DMS53 (cell line): ENCODE measurements at regions not wholly inside any gene's neighbourhood (a gene's known extent, or its start where the extent isn't known, plus 50 kb on each side); places are given as distances from the start of the nearest gene placed in this dataset.
A peak's percentile ranks its signal among the peaks of the same experiment; 100 is the strongest.

ENCODE experiments used
- DNase-seq: peaks from one replicate; lab custom pipeline; 2025; lab: John Stamatoyannopoulos, UW

DNA sequence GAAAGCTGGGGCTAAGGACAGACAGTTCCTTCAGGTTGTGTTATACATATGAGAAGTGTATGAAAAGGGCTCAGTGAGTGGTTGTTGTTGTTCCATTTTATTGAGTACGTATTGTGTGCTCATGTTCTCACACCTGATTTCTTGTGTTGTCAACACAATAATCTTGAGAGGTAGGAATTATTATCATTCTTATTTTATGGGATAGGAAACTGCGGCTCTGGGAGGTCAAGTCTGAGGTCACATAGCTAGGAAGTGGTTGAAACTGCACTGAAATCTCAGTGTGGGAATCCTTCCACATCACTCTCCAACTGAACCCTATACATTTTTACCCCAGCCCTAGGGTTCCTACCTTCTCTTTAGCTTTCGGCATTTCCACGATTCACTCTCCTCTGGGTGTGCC is 124.2 kb upstream of the CXCR4 start:
- DNase-seq, result no peak

DNA sequence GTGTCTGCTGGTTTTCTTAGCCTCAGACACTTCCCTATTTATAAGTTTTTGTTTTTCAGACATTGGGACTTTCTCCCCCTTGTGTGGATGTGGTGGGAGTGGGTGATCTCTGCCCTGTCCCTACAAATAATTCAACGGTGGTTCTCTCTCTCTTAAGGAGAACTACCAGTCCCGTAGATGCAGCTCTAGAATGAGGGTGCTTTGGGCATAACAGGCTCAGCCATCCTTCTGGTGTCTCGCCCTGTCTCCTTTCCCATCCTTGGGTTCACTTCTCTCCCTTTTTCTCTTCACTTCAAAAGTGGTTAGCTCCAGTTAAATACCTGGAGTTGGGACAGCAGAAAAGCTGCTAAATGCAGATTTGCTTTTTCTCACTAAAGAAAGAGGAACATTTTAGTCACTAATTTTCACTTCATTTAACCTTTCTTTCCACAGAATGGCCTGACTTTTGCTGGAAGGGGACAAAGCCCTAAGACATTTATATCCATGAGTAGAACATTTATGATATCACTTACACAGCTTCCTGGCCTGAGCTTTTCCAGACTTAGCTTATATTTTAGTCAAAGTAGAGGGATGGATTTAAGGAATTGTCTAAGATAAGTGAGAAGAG is 121.2 kb upstream of the CXCR4 start:
- no peak for DNase-seq

DNA sequence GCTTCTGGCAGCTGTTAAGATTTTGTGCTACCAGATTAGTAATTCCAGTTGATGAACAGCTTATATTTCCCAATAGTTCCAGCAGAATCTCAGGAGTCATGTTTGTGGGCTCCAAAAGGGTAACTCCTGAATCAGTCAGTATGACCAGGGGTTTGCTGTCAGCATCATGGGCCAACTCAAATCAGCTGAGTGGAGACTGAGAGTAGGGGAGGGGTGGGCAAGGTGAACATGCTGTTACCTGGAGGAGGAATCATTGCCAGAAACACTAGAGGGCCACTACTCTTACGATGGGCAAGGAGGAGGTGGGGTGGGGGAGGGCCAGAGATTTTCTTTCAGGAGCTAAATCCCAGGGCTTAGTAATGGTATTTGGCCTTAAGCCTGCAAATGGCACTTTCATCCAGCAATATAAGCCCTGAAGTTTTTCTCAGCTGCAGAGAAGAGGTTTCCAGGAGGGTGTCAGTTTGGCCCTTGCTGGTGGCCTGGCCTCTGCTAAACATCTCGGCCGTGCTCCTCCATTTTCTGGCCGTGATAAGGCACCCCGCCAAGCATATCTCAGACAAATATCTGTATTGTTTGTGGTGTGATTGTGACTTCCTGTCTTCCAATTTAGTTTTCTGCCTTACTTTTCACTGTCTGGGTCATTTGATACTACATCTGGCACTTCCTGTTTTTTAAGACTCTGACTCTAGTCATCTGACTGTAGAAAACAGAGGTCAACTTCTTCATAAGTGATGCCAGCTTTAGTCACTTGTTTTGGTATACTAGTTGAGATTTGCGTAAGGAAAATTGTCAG is 120.5 kb upstream of the CXCR4 start:
- no peak for DNase-seq

DNA sequence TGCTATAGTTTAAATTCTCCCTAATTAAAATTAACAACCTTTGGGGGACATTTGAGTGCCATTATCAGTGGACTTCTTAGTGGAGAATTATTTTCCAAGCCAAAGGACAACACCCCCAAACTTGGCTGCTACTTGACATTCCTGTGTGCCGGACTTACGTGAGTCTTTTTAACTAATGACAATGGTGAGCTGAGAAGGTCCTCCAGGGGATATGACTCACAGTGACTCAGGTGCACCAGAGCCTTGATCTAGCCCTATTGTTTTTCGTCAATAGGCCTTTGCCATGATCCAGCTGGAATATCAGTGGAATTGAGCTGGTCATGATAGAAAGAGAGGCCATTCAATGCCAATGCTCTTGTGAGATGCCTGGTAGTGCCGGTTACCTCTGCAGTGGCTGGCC is 118.1 kb upstream of the CXCR4 start:
- peak; percentile 65 for DNase-seq

DNA sequence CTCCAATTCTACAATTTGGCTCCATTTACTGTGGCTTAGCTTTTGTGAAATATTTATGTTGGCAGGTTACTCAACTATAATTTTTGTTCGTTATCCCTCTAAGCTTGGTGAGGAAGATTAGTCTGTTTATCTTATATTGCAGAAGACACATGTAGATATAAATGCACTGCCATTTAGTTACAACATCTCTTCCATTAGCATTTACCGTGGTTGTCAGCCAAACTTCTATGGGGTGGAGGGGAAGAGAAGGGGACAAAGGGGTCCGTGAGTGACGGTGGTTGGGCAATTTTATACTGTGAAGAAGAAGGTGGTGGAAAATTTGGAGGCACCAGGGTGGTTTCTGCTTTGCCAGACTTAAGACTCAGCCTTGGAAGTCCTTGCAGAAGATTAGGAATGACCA is 117.6 kb upstream of the CXCR4 start:
- no peak for DNase-seq

DNA sequence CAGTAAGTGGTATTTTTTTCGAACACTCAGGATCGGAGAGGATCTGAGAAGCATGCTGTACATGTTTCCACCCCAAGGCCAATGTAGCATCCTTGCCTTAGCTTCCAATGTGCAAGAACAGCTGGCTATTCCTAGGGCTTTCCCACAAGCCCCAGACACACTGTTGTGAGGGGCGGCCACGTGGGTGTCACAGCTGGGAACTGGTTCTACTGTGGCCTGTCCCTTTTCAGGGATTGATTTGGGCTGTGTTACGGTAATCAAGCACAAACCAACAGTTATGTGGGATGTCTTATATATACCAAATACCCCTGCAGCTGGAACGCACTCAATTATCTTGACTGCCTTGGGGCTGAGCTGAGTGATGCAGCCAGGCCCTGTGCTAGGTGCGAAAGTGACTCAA is 116.3 kb upstream of the CXCR4 start:
- no peak for DNase-seq

DNA sequence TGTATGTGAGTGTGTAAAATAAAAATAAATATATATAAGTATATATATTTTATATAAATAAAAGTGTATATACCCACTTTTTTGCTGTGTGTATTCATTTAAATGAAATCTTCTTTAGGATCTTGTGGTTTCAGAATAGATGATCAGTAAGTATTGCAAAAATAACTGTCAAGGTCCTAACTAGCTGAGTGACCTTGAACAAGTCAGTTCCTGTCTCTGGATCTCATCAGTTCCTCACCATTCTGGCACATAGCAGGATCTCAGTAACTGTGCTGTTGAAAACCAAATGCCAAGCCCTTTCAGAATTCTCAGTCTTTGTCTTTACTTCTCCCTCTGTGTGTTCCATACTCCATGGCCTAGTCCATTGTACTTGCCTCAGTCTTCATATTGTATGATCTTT is 115.3 kb upstream of the CXCR4 start:
- no peak for DNase-seq

DNA sequence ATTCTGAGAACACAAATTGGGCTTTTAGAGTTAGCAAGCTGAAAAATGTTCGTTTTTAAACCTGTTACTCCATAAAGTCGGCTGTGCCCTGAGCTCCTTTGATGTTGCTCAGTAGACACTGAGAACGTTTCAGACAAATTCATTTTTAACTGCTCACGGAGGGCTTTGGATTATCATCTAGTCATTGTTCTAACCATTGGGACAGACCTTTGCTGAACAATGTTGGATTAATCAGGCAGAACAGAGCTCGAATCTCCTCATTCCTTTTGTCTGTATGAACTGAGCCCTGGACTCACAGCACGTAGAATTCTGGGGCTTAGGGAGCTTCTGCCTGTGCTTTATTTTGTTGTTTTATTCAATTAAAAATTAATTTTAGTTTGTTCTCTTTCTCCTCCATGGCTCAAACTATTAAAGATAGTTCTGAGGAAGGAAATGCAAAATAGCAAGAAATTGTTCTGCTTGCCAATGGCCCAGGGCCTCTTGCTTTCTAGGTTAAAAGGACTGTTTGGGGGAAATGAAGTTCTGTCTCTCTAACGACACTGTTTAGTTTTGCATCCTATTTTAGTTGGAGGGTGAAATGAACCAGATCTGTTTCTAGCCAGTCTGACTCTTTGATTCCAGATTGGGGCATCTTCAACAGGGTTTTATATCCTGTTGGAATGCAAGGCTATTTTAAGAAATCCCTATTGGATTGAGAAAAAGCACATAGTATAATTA is 114.7 kb upstream of the CXCR4 start:
- DNase-seq, result no peak

DNA sequence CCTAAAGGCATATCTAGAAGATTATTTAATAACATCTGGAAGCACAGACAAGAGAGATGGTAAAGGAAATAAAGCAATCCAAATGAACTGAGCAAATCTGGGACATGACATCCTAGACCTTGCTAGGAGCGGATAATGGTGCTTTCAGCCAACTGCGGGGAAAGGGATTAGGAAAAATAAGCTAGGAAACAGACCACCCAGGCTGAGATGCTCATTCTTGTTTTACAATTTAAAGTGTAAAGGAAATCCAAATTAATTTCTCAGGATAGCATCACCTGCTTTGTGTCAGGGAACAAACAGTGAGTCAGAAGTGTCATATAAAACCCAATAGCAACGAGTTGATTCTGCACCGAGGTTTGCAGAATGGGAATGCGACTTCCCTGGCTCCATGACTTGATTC is 112.5 kb upstream of the CXCR4 start:
- DNase-seq, result no peak

DNA sequence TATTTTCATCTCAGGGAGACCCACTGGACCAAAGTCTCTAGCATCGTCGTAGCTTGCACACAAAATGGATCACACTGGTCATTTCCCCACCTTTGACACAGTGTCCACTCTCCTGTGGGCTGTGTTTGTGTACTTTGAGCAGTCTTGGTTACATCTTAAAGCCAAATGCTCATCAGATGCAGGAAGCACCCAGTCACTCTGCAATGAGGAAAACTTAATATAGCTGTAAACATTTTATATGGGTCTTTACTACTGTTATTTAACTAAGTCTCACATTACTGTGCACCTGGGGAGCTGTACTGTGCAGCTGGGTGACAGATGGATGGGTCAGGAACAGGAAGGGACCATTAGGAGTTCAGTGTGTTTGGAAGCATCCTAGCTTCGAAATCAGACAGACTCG is 109.0 kb upstream of the CXCR4 start:
- DNase-seq, result no peak

DNA sequence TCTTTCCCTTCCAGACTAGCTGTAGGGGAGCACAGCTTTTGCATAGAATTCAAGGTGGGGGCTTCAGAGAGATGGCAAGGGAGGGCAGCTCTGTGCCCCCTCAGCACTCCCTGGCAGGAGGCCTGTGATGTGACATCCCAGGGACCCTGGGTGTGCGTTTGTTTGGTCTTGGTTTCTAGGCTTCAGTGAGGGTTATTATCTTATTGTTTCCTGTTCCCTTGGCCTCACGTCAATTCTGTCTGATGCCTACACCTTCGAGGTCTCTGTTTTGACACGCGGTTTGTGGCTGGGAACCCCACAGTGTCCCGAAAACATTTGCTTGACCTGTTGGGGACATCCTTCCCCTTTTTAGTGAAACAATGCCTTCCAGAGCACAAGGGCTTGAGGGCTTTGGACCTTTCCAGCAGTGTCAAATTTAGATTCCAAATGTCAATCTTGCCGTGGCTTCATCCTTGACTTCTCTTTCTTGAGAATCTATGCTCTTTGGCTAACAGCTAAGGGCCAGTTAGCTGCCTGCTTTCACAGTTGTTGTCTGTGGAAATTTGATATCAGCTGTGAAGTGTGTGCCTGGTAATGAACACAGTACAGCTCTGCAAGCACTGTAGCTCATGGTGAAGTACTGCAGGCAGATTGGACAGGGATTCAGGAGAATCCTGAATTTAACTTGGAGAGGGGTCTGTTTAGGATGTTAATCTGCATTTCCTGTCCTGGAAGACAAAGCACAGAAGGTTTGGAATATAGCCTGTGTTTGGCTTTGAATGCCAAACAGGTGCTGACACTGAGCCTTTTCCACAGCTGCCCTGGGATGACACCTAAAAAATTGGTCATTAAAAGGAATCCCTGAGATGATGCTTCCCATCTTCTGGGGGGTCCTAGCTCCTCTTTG is 108.2 kb upstream of the CXCR4 start:
- DNase-seq, result no peak

DNA sequence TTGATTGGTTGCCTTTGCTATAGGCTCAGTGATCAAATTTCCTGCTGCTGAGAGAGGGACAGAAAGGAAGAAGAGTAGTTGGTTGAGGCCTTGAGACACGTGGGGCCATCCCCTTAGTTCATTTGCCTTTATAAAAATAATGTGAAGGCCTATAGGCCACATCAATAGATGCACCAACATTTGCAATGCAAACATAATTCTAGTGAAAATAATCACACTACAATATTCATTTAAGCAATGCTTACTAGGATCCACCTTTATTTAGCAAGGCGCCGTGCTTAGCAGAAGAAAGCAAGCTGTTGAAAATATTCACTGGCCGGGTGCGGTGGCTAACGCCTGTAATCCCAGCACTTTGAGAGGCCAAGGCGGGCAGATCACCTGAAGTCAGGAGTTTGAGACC is 105.3 kb upstream of the CXCR4 start:
- no peak for DNase-seq

DNA sequence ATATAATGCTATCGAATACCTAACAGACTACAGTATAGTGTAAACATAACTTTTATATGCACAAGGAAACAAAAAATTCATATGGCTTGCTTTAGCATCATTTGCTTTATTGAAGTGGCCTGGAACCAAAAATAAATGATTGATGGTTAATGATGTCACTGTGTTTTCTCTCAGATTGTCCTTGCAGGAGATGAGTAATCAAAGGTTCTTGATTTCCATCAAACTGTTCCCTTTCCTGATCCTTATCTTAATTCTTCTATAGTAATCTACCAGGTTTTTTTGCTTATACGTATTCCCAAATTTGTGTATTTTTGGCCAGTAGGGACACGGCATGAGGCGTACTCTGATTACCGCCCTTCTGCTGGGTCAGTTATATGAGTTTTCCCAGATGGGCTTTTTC is 104.9 kb upstream of the CXCR4 start:
- no peak for DNase-seq

DNA sequence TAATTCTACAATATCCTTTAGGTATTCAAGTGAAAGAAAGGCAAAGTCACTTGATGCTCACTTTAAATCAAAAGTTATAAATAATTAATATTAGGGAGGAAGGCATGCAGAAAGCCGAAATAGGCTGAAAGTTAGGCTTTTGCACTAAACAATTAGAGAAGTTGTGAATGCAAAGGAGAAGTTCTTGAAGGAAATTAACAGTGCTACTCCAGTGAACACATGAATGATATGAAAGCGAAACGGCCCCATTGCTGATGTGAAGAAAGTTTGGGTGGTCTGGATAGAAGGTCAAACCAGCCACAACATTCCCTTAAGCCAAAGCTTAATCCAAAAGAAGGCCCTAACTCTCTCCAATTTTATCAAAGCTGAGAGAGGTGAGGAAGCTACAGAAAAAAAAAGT is 103.1 kb upstream of the CXCR4 start:
- no peak for DNase-seq

DNA sequence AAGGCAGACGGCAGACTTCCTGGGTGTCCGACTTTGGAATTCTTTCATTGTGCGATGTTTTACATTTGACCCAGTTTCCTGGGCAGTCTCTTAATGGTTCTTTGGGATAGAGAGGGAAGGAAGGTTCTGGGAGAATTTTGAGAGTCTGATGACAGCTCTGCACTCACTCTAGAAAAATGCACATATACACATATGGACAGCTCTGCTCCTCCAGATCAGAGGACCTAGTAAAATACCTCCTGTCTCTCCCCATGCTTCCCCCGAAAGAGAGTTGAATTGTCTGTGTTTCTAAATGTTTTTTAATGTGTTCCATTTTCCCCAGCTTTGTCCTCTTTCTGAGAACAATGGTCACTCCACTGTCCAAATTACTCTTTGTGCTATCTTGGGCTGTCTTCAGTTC is 102.0 kb upstream of the CXCR4 start:
- DNase-seq, result no peak

DNA sequence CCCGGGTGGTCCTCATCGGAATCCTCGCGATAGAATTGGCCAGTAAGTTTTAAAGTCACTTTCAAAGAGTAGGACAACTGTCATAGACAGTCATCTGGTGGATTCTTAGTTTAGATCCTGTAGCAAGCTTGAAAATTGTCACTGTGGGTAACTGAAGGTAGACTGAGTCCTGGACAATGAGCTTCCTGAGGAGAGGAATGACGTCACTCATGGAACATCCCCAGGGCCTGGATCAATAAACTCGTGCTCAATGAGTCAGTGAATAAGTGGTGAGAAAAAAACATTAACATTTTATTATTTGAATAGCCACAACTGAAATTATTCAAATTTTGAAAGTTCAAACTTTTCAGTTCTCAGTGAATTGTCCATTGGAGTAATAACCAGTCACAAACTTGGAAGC is 101.4 kb upstream of the CXCR4 start:
- no peak for DNase-seq

DNA sequence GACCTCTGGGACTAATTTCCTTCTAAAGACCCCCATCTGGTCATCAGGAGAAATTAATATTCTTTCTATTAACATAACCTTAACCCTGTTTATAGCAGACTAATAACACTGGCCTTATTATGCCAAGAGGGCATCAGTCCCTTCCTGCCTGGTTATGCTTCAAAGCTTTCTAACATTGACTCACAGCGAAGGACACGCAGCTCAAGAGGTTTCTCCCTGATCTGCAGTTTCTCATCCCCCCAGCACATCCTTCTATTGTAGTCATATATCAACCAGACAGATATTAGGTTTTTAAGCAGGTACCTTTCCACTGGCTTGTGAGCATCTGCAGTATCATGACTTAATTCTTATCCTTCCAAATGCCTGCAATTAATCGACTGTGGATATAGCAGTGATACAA is 100.0 kb upstream of the CXCR4 start:
- DNase-seq, result no peak

DNA sequence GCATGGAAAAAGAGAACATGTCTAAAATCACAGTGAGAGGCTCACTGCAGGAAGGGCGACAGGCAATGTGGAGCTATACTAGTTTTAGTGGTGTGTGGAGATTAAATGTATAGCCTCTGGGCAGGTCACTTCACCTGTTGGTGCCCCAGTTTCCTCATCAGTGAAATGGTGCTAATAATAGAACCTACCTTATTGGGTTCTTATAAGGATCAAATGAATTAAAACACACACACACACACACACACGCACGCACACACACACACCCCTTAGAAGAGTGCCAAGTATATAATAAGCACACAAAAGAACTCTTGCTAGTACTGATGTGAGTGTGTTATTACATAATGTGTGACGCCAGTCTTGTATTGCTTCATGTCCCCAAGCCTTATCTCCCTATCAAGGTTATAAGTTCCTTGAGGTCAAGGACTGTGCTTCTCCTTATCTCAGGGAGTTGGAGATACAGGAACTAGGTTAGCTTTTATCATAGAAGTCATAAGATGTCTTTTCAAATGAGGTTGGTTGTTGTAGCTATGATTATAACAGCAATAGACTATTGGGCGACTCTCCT is 98.0 kb upstream of the CXCR4 start:
- DNase-seq, result no peak

DNA sequence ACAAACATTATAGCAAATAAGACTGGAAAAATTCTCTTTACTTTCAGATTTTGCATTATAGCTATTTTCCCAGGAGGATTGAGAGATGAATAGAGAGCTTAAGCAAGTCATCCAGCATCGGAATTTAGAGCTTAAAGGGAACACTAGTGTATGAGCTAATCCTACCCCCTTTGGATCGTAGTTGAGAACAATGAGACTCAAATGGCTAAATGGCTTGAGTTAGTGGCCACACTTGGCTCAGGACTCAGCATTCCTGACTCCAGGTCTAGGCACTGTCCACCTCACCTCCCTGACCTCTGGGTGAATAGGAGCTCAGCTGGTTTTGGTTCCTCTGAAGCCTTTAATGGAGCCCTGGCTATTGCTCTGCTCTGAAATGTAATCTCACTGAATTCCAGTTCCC is 97.5 kb upstream of the CXCR4 start:
- no peak for DNase-seq

DNA sequence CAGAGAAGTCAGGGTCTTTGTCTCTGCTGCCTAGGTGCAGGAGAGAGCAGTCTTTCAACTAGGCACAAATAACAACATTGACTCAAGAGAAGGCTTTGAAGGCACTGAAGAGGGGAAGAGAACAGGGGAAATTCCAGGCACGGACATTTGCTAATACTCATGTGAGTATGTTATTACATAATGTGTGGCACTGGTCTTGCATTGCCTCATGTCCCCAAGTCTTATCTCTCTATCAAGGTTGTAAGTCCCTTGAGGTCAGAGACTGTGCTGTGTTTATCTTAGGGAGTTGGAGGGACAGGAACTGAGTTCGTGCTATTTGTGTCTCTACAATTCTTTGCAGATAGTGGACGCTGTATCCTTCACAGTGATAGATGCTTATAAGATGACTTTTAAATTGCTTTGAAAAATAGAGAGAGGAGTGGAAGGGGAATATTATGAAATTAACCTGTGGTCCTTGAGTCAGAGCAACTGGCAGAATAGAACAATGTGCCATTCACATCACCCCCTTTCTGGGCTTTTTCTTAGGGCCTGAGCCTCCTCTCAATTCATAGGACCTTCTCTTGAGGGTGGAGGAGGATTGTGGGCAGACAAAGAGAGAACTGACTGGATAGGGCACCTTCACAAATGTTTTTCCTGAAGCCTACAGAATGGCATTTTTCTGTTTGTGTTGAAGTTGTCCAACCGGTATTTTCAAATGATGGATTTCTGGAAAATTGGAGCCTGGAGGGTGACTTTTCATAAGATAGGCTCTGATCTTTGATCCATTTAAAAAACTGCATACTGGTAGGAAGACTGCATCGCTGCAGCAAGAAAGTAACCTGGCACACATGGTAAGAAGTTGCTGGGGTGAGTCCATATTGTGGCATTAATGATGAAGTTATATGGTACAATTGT is 96.6 kb upstream of the CXCR4 start:
- no peak for DNase-seq

DNA sequence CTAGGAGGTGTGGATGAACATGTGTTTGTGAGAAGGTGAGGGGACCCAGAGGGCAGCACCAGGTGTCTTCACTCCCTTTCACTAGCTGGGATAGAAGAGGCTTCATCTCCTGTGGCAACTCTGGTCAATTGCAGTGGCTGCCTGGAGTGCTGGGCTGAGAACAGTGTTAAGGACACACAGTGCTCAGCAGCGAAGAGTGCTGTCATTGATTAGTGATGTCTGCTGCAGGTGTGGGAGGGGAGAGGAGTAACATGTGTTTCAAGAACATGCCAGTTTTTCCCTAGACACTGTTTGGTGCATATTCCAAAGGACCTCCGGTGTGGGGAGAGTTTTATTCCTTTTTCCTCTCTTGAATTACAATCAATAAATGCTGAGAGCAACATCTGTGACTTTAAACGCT is 95.9 kb upstream of the CXCR4 start:
- no peak for DNase-seq
